CD14-positive monocyte (primary cell): ENCODE measurements at regions not wholly inside any gene's neighbourhood (a gene's known extent, or its start where the extent isn't known, plus 50 kb on each side); places are given as distances from the start of the nearest gene placed in this dataset.

Experiments used
- DNase-seq, 3 donors: peaks; one replicate each; pipeline ENCODE4 v3.0.0-alpha.2; 2011 to 2022
- H2AFZ ChIP-seq: 2 replicates; pipeline ENCODE4 v1.6.0; 2012; ENCODE audit warnings: mild to moderate bottlenecking, low read depth, low read length, inconsistent platforms; ENCODE audit not compliant: insufficient read depth, poor library complexity, severe bottlenecking
- H3K27ac ChIP-seq, 2 donors: 1 replicate in 1 of 2; 2 replicates in 1 of 2; pipeline ENCODE4 v1.5.1; 2012 to 2013; ENCODE audit warnings: low read length in 2 of 2, control low read depth in 1 of 2, inconsistent platforms in 1 of 2, low read depth in 1 of 2, mild to moderate bottlenecking in 1 of 2
- H3K27me3 ChIP-seq, 2 donors: one replicate each; pipeline versions ENCODE4 v1.6.0 to v1.6.1; 2011 to 2013; ENCODE audit warnings: low read length in 2 of 2; ENCODE audit not compliant: control insufficient read depth in 2 of 2, insufficient read depth in 2 of 2
- H3K36me3 ChIP-seq, 2 donors: replicated peaks in 1 of 2; 1 replicate in 1 of 2; 2 replicates in 1 of 2; pipeline versions ENCODE4 v1.5.1 to v1.6.1; 2012 to 2013; ENCODE audit warnings: low read length in 2 of 2, control low read depth in 1 of 2, inconsistent platforms in 1 of 2, mild to moderate bottlenecking in 1 of 2; ENCODE audit not compliant: insufficient read depth in 2 of 2, control insufficient read depth in 1 of 2
- H3K4me1 ChIP-seq, 2 donors: 1 replicate in 1 of 2; 2 replicates in 1 of 2; pipeline versions ENCODE4 v1.5.1 to v1.6.1; 2012 to 2013; ENCODE audit warnings: low read length in 2 of 2, control low read depth in 1 of 2, inconsistent platforms in 1 of 2, mild to moderate bottlenecking in 1 of 2, moderate library complexity in 1 of 2; ENCODE audit not compliant: insufficient read depth in 2 of 2, control insufficient read depth in 1 of 2
- H3K4me2 ChIP-seq: replicated peaks from 2 replicates; pipeline ENCODE3; 2012; ENCODE audit warnings: low read length, moderate library complexity, mild to moderate bottlenecking; ENCODE audit not compliant: poor library complexity, severe bottlenecking; ENCODE audit errors: extremely low read depth
- H3K4me3 ChIP-seq, 3 experiments: fragments of 200-600 bp in 1 of 3; sonication (generic) in 1 of 3; replicated peaks in 1 of 3; 1 replicate in 2 of 3; 2 replicates in 1 of 3; pipeline ENCODE4 v1.5.1; 2011 to 2013; ENCODE audit warnings: low read length in 3 of 3, mild to moderate bottlenecking in 3 of 3, control low read depth in 2 of 3, low read depth in 2 of 3, inconsistent platforms in 1 of 3, moderate library complexity in 1 of 3
- H3K79me2 ChIP-seq: 2 replicates; pipeline ENCODE4 v1.6.0; 2012; ENCODE audit warnings: mild to moderate bottlenecking, control low read depth, inconsistent platforms, low read length, moderate library complexity; ENCODE audit not compliant: insufficient read depth
- H3K9ac ChIP-seq: 2 replicates; pipeline ENCODE4 v1.6.0; 2017; ENCODE audit warnings: low read length, mild to moderate bottlenecking; ENCODE audit not compliant: insufficient read depth, poor library complexity, severe bottlenecking
- H3K9me3 ChIP-seq, 2 donors: replicated peaks in 1 of 2; 1 replicate in 1 of 2; 2 replicates in 1 of 2; pipeline versions ENCODE4 v1.5.1 to v1.6.1; 2012 to 2013; ENCODE audit warnings: low read length in 2 of 2, control low read depth in 1 of 2; ENCODE audit not compliant: control insufficient read depth in 1 of 2, insufficient read depth in 1 of 2
- H4K20me1 ChIP-seq: 2 replicates; pipeline ENCODE4 v1.6.0; 2012; ENCODE audit warnings: mild to moderate bottlenecking, low read length, control low read depth, moderate library complexity; ENCODE audit not compliant: insufficient read depth
- H3K27ac Mint-ChIP-seq, 7 donors: one replicate each; pipeline ENCODE4 v1.8.0; 2020; ENCODE audit warnings: mild to moderate bottlenecking in 7 of 7, mixed read lengths in 7 of 7, moderate library complexity in 6 of 7, inconsistent platforms in 2 of 7
- H3K27me3 Mint-ChIP-seq, 3 donors: one replicate each; pipeline ENCODE4 v1.8.0; 2021 to 2022; ENCODE audit warnings: low read depth in 3 of 3, mild to moderate bottlenecking in 3 of 3, mixed read lengths in 3 of 3, moderate library complexity in 3 of 3, inconsistent platforms in 1 of 3
- H3K36me3 Mint-ChIP-seq, 2 donors: one replicate each; pipeline ENCODE4 v1.8.0; 2020; ENCODE audit warnings: mixed read lengths in 2 of 2, inconsistent platforms in 1 of 2, mild to moderate bottlenecking in 1 of 2
- H3K4me1 Mint-ChIP-seq: one replicate; pipeline ENCODE4 v1.8.0; 2020; ENCODE audit warnings: mild to moderate bottlenecking, mixed read lengths
- H3K4me3 Mint-ChIP-seq, 2 donors: one replicate each; pipeline ENCODE4 v1.8.0; 2020; ENCODE audit warnings: mild to moderate bottlenecking in 2 of 2, mixed read lengths in 2 of 2, moderate library complexity in 1 of 2
- H3K9me3 Mint-ChIP-seq, 7 donors: one replicate each; pipeline ENCODE4 v1.8.0; 2020 to 2022; ENCODE audit warnings: mixed read lengths in 7 of 7, mild to moderate bottlenecking in 6 of 7, moderate library complexity in 6 of 7, inconsistent platforms in 2 of 7
- CTCF ChIP-seq: fragments of 200-600 bp; IDR thresholded peaks from one replicate; pipeline ENCODE4 v1.8.0; 2022; ENCODE audit warnings: antibody characterized with exemption, mild to moderate bottlenecking
- whole genome bisulfite sequencing: methylation state at CpG from one replicate; pipeline ENCODE4 v1.1.5; 2013; ENCODE audit warnings: missing lambda C conversion rate; ENCODE audit not compliant: insufficient coverage; 5-methylcytosine and 5-hydroxymethylcytosine counted together
- intact Hi-C, 2 donors: fragments of 100-400 bp; cut with micrococcal nuclease; formaldehyde crosslinking; loops; one replicate each; pipeline versions ENCODE4 v1.15.0 to v1.15.1; 2023

GRCh38 chr5:117230375-117230774 lies 655.8 kb upstream of the SEMA6A start:
- Histone ChIP-seq H3K27ac (no peak overlapping the region), H4K20me1 (no peaks in the 10 kb centered on the region), H3K9ac (no peak overlapping the region), H3K79me2 (no peaks in the 10 kb centered on the region), H3K4me1 (no peaks in the 10 kb centered on the region), H3K27me3 (no peaks in the 10 kb centered on the region), H3K9me3 (peaks cover 0 to 7% of the 10 kb centered on the region in 2 donors), H2AFZ (no peak overlapping the region), H3K4me3 (no peak overlapping the region), H3K36me3 (no peaks in the 10 kb centered on the region), H3K4me2 (no peak overlapping the region)
- no peaks in the 10 kb centered on the region for H3K27me3 Mint-ChIP-seq
- intact Hi-C loops = no loop called here
- H3K4me1 Mint-ChIP-seq = no peaks in the 10 kb centered on the region
- no peaks in the 10 kb centered on the region for H3K36me3 Mint-ChIP-seq
- no peak overlapping the region for H3K4me3 Mint-ChIP-seq
- H3K9me3 Mint-ChIP-seq = peaks cover 0 to 5% (median 3%) of the 10 kb centered on the region in 7 donors
- DNase-seq = no peak
- WGBS = no CpG with 5 or more reads among the region's 3 CpGs
- H3K27ac Mint-ChIP-seq = no peak overlapping the region
- no peak for TF ChIP-seq CTCF

GRCh38 chr5:117220730-117221129 lies 646.1 kb upstream of the SEMA6A start:
- intact Hi-C loops = no loop called here

More at GRCh38 chr5:117220730-117221129, 646.1 kb upstream of the SEMA6A start:
- H3K4me3 Mint-ChIP-seq = no peak overlapping the region
- Histone ChIP-seq H3K27ac (no peak overlapping the region), H3K27me3 (no peaks in the 10 kb centered on the region), H3K4me1 (no peaks in the 10 kb centered on the region), H3K79me2 (no peaks in the 10 kb centered on the region), H3K4me2 (no peak overlapping the region), H3K36me3 (no peaks in the 10 kb centered on the region), H2AFZ (no peak overlapping the region), H3K9ac (no peak overlapping the region), H4K20me1 (no peaks in the 10 kb centered on the region), H3K4me3 (no peak overlapping the region), H3K9me3 (peaks cover 6% of the 10 kb centered on the region in 2 donors)
- H3K4me1 Mint-ChIP-seq = no peaks in the 10 kb centered on the region
- DNase-seq = no peak
- H3K9me3 Mint-ChIP-seq = peaks cover 0 to 12% (median 6%) of the 10 kb centered on the region in 7 donors
- H3K36me3 Mint-ChIP-seq = no peaks in the 10 kb centered on the region
- no peaks in the 10 kb centered on the region for H3K27me3 Mint-ChIP-seq
- TF ChIP-seq CTCF = no peak
- H3K27ac Mint-ChIP-seq = no peak overlapping the region
- WGBS = no CpG with 5 or more reads among the region's 1 CpG
